HepG2 (cell line): ENCODE measurements at regions not wholly inside any gene's neighbourhood (a gene's known extent, or its start where the extent isn't known, plus 50 kb on each side); places are given as distances from the start of the nearest gene placed in this dataset.

Experiments
- ATAC-seq: fragments of 200-7000 bp; cut with Tn5 transposase; 3 replicates; pipeline ENCODE4 v1.9.1; 2020; ENCODE audit warnings: mild to moderate bottlenecking, moderate library complexity
- BruUV-seq: library from RNA; stranded (reverse); fragments of 400-500 nt; replicated peaks from 2 replicates; lab custom pipeline; 2021; lab: Mats Ljungman, UMichigan
- CTCF ChIA-PET: fragments of 300-600 bp; formaldehyde crosslinking; extraction: SDS; loops from one replicate; lab custom pipeline; 2021; ENCODE audit warnings: low total read pairs, inconsistent platforms, low intra/inter-chr PET ratio; lab: Yijun Ruan, JAX
- POLR2A ChIA-PET: fragments of 350-600 bp; sonication (Branson Sonifier 250); formaldehyde crosslinking; loops from one replicate; lab custom pipeline; 2020; ENCODE audit warnings: antibody characterized with exemption, inconsistent platforms; lab: Yijun Ruan, JAX
- DNase-seq: peaks from one replicate; pipeline ENCODE4 v3.0.0-alpha.2; 2015; ENCODE audit warnings: low spot score
- FAIRE-seq: peaks from 3 replicates; lab custom pipeline; 2011; peaks lifted over from hg19 to GRCh38; lab: Jason Lieb, UNC
- H2AFZ ChIP-seq: one replicate; pipeline ENCODE4 v1.6.1; 2011; ENCODE audit warnings: low read length, inconsistent platforms
- H3K27ac ChIP-seq: fragments of 300-600 bp; 3 replicates; pipeline ENCODE4 v1.8.0; 2011; ENCODE audit warnings: mixed run types, mild to moderate bottlenecking, mixed read lengths, low read length, inconsistent platforms; ENCODE audit not compliant: insufficient read depth; ENCODE audit errors: extremely low read length
- H3K27me3 ChIP-seq, 2 experiments: fragments of 200-600 bp in 1 of 2; 2 replicates in 1 of 2; 3 replicates in 1 of 2; pipeline versions ENCODE4 v1.6.0 to v1.8.0; 2011; ENCODE audit warnings: low read length in 2 of 2, mild to moderate bottlenecking in 2 of 2, moderate library complexity in 2 of 2, inconsistent platforms in 1 of 2; ENCODE audit not compliant: insufficient read depth in 2 of 2, control insufficient read depth in 1 of 2
- H3K36me3 ChIP-seq, 2 experiments: fragments of 200-600 bp in 1 of 2; replicated peaks in 1 of 2; 2 replicates in 1 of 2; 3 replicates in 1 of 2; pipeline versions ENCODE4 v1.5.1 to v1.8.0; 2011; ENCODE audit warnings: low read length in 2 of 2, inconsistent platforms in 1 of 2; ENCODE audit not compliant: insufficient read depth in 2 of 2, control insufficient read depth in 1 of 2
- H3K4me1 ChIP-seq: 2 replicates; pipeline ENCODE4 v1.5.1; 2012; ENCODE audit warnings: low read length, inconsistent platforms; ENCODE audit not compliant: insufficient read depth
- H3K4me2 ChIP-seq: 2 replicates; pipeline ENCODE4 v1.6.0; 2011; ENCODE audit warnings: low read depth, low read length, inconsistent platforms
- H3K4me3 ChIP-seq, 3 experiments: fragments of 200-600 bp in 1 of 3; sonication (generic), shearing (Covaris generic) in 1 of 3; replicated peaks in 1 of 3; 2 replicates each; pipeline ENCODE4 v1.5.1; 2011 to 2016; ENCODE audit warnings: low read length in 3 of 3, inconsistent platforms in 2 of 3, low read depth in 2 of 3, mild to moderate bottlenecking in 2 of 3, control low read depth in 1 of 3, mixed read lengths in 1 of 3; ENCODE audit not compliant: insufficient read depth in 1 of 3
- H3K79me2 ChIP-seq: one replicate; pipeline ENCODE4 v1.6.1; 2011; ENCODE audit warnings: low read length, inconsistent platforms; ENCODE audit not compliant: insufficient read depth
- H3K9ac ChIP-seq: 2 replicates; pipeline ENCODE4 v1.6.0; 2011; ENCODE audit warnings: mild to moderate bottlenecking, low read depth, low read length, inconsistent platforms; ENCODE audit not compliant: insufficient read depth
- H3K9me3 ChIP-seq: 2 replicates; pipeline ENCODE4 v1.5.1; 2012; ENCODE audit warnings: mild to moderate bottlenecking, low read length
- H4K20me1 ChIP-seq: 2 replicates; pipeline ENCODE4 v1.6.0; 2011; ENCODE audit warnings: inconsistent platforms, mild to moderate bottlenecking, low read length, moderate library complexity; ENCODE audit not compliant: insufficient read depth
- MXI1 ChIP-seq: IDR thresholded peaks from 3 replicates; pipeline ENCODE4 v1.6.1; 2012; ENCODE audit warnings: low read depth, low read length, inconsistent platforms, borderline replicate concordance
- ZNF136 ChIP-seq: sonication (generic); formaldehyde crosslinking; IDR thresholded peaks from 2 replicates; pipeline ENCODE4 v1.8.1; 2022; ENCODE audit warnings: low read depth, mild to moderate bottlenecking, moderate library complexity, missing genetic modification reagents
- ZNF839 ChIP-seq: sonication (generic); formaldehyde crosslinking; IDR thresholded peaks from 2 replicates; pipeline ENCODE4 v1.4.0; 2020; ENCODE audit warnings: missing genetic modification reagents, mild to moderate bottlenecking, borderline replicate concordance
- ZNF850 ChIP-seq: sonication (generic); formaldehyde crosslinking; conservative IDR thresholded peaks from 2 replicates; pipeline ENCODE4 v1.9.0; 2021; ENCODE audit warnings: mild to moderate bottlenecking, missing genetic modification reagents
- WGBS: methylation state at CpG from one replicate; pipeline ENCODE4 v1.1.6; 2017; ENCODE audit warnings: low lambda C conversion rate; 5-methylcytosine and 5-hydroxymethylcytosine counted together
- in situ Hi-C: cut with HindIII; loops from 2 replicates; pipeline ENCODE4 v1.10.0; 2017; ENCODE audit warnings: low pct_unique_long_range_greater_than_20kb; ENCODE audit not compliant: extremely low pct_ligation_motif_present
- intact Hi-C: fragments of 100-400 bp; cut with micrococcal nuclease; formaldehyde crosslinking; loops from one replicate; pipeline ENCODE4 v1.10.0; 2022; ENCODE audit not compliant: unreplicated experiment
- TF ChIP-seq, protein P1 (sequence below): sonication (generic); formaldehyde crosslinking; IDR thresholded peaks from 2 replicates; pipeline ENCODE4 v1.4.0; 2020; ENCODE audit warnings: mild to moderate bottlenecking, missing genetic modification reagents

DNA sequence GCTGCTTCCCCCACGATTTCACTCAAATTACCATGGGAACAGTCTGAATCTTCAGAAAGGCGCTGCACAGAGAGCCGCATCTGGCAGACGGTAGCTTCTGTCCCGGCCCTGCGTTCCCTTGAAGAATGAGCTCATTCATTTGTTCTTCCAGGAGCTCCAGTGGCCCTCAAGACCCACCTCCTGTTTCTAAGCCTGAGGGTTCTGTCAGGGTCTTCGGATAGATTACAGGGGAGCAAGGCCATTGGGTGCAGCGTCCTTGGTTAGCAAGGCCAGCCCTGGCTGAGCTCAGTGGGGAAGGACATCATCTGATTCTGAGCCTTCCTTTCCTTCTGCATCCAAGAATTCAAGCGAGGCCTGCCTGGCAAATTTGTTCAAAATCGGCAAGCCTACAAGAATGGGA, 111.9 kb downstream of the PDCL3 start:
- 38% methylated on average over 10 of the region's 10 CpGs for WGBS
- ATAC-seq (no peak), DNase-seq (no peak), FAIRE-seq (no peak)
- TF ChIP-seq, protein P1, sequence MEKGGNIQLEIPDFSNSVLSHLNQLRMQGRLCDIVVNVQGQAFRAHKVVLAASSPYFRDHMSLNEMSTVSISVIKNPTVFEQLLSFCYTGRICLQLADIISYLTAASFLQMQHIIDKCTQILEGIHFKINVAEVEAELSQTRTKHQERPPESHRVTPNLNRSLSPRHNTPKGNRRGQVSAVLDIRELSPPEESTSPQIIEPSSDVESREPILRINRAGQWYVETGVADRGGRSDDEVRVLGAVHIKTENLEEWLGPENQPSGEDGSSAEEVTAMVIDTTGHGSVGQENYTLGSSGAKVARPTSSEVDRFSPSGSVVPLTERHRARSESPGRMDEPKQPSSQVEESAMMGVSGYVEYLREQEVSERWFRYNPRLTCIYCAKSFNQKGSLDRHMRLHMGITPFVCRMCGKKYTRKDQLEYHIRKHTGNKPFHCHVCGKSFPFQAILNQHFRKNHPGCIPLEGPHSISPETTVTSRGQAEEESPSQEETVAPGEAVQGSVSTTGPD (CRISPR knock-in tag): no peak
- TF ChIP-seq ZNF136 (CRISPR knock-in tag) (no peak), ZNF839 (CRISPR knock-in tag) (no peak)
- H3K9ac ChIP-seq: no peak overlapping the region
- no peaks in the 10 kb centered on the region for H3K79me2 ChIP-seq
- ChIA-PET POLR2A (no interaction called here), CTCF (no interaction called here)
- intact Hi-C loops (no loop called here), in situ Hi-C loops (no loop called here)
- no peak overlapping the region for H3K27ac ChIP-seq
- H3K4me1 ChIP-seq: 0 out of 2 replicates have a peak, but pooled peaks cover 6% of the 10 kb centered on the region
- H2AFZ ChIP-seq: no peak overlapping the region
- BruUV-seq: no TSS peak
- no peak overlapping the region for H3K4me2 ChIP-seq
- no peaks in the 10 kb centered on the region; the same call in 1 of the 2 replicates for H4K20me1 ChIP-seq
- peaks cover 1 to 75% of the 10 kb centered on the region in 2 experiments; a peak in 3 of 5 replicates for H3K27me3 ChIP-seq
- H3K4me3 ChIP-seq: no peak overlapping the region
- no peaks in the 10 kb centered on the region for H3K9me3 ChIP-seq
- H3K36me3 ChIP-seq: no peaks in the 10 kb centered on the region

DNA sequence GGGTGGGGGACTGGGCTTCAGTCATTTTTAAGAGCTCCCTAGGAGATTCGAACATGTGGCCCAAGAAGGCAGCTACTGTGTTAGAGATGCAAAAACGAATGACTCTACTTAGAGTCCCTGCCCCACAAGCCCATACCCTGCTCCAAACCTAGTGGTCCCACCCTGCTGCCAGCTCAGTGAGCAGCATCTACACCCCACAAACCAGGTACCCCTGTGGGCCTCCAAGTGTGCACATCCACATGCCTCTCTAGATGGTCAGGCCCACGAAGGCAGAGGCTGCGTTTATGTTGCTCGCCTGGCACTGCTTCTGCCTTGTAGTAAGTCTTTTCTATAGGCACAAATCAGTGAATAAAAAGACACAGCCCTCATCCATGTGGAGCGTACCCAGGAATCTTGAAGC, 112.6 kb downstream of the PDCL3 start:
- Histone ChIP-seq H3K9ac (no peak overlapping the region), H2AFZ (no peak overlapping the region), H3K4me1 (0 out of 2 replicates have a peak, but pooled peaks cover 6% of the 10 kb centered on the region), H3K79me2 (no peaks in the 10 kb centered on the region), H3K27me3 (peaks cover 1 to 71% of the 10 kb centered on the region in 2 experiments; a peak in 3 of 5 replicates), H3K4me2 (no peak overlapping the region), H3K36me3 (no peaks in the 10 kb centered on the region), H4K20me1 (no peaks in the 10 kb centered on the region; the same call in 1 of the 2 replicates), H3K9me3 (no peaks in the 10 kb centered on the region), H3K4me3 (no peak overlapping the region), H3K27ac (no peak overlapping the region)
- POLR2A ChIA-PET: no interaction called here
- TF ChIP-seq MXI1 (no peak), ZNF850 (CRISPR knock-in tag) (no peak)
- intact Hi-C loops: no loop called here
- in situ Hi-C loops: no loop called here
- 8% methylated on average over 6 of the region's 6 CpGs for WGBS
- no peak for ATAC-seq
- no TSS peak for BruUV-seq
- CTCF ChIA-PET: no interaction called here
- no peak for FAIRE-seq
- DNase-seq: no peak
